ENCODE measurements at regions not wholly inside any gene's neighbourhood (a gene's known extent, or its start where the extent isn't known, plus 50 kb on each side); places are given as distances from the start of the nearest gene placed in this dataset.

GRCh38 chr12:73719223-73719622, 818.4 kb upstream of the ATXN7L3B start:
- H3K4me3 ChIP-seq (ENCODE audit: low read length in 3 of 3): no peak overlapping the region
- H3K4me1 ChIP-seq (ENCODE audit: control insufficient read depth in 2 of 3, insufficient read depth in 2 of 3, low read depth in 1 of 3, low read length in 3 of 3): no peaks in the 10 kb centered on the region
- TF ChIP-seq CTCF (IDR thresholded peaks at IDR 0.05; ENCODE audit: borderline replicate concordance, extremely low read depth, insufficient read depth): no peak
- no peak for FAIRE-seq
- intact Hi-C loops (cut with DNase I): no loop called here
- H3K27ac ChIP-seq (ENCODE audit: low read depth in 2 of 2, low read length in 2 of 2): no peak overlapping the region
- no peaks in the 10 kb centered on the region for H3K27me3 ChIP-seq (ENCODE audit: control insufficient read depth, insufficient read depth, low read length)
- H3K36me3 ChIP-seq (ENCODE audit: control insufficient read depth in 2 of 3, insufficient read depth in 3 of 3, low read length in 3 of 3): no peaks in the 10 kb centered on the region
- H3K9me3 ChIP-seq (ENCODE audit: control insufficient read depth in 2 of 3, insufficient read depth in 1 of 3, low read length in 3 of 3): no peaks in the 10 kb centered on the region
- no peak overlapping the region for H3K9ac ChIP-seq (ENCODE audit: low read length in 3 of 3)
- no peak for DNase-seq

- Histone ChIP-seq H3K4me3 (ENCODE audit: low read length in 3 of 3) (no peak overlapping the region), H3K27me3 (ENCODE audit: control insufficient read depth, insufficient read depth, low read length) (no peaks in the 10 kb centered on the region), H3K27ac (ENCODE audit: low read depth in 2 of 2, low read length in 2 of 2) (no peak overlapping the region), H3K4me1 (ENCODE audit: control insufficient read depth in 2 of 3, insufficient read depth in 2 of 3, low read depth in 1 of 3, low read length in 3 of 3) (peaks cover 0 to 2% (median 0%) of the 10 kb centered on the region in 3 donors), H3K36me3 (ENCODE audit: control insufficient read depth in 2 of 3, insufficient read depth in 3 of 3, low read length in 3 of 3) (no peaks in the 10 kb centered on the region), H3K9me3 (ENCODE audit: control insufficient read depth in 2 of 3, insufficient read depth in 1 of 3, low read length in 3 of 3) (no peaks in the 10 kb centered on the region), H3K9ac (ENCODE audit: low read length in 3 of 3) (no peak overlapping the region)
- no peak for TF ChIP-seq CTCF (IDR thresholded peaks at IDR 0.05; ENCODE audit: borderline replicate concordance, extremely low read depth, insufficient read depth)
- intact Hi-C loops (cut with DNase I): no loop called here
- no peak for DNase-seq
- FAIRE-seq: no peak
Measured at GRCh38 chr12:73726881-73727280, 810.8 kb upstream of the ATXN7L3B start.

GRCh38 chr12:73731658-73732057, 806.0 kb upstream of the ATXN7L3B start:
- Histone ChIP-seq H3K4me1 (ENCODE audit: control insufficient read depth in 2 of 3, insufficient read depth in 2 of 3, low read depth in 1 of 3, low read length in 3 of 3) (peaks cover 0 to 2% (median 0%) of the 10 kb centered on the region in 3 donors), H3K9ac (ENCODE audit: low read length in 3 of 3) (no peak overlapping the region), H3K9me3 (ENCODE audit: control insufficient read depth in 2 of 3, insufficient read depth in 1 of 3, low read length in 3 of 3) (no peaks in the 10 kb centered on the region), H3K36me3 (ENCODE audit: control insufficient read depth in 2 of 3, insufficient read depth in 3 of 3, low read length in 3 of 3) (no peaks in the 10 kb centered on the region), H3K27me3 (ENCODE audit: control insufficient read depth, insufficient read depth, low read length) (no peaks in the 10 kb centered on the region), H3K27ac (ENCODE audit: low read depth in 2 of 2, low read length in 2 of 2) (no peak overlapping the region), H3K4me3 (ENCODE audit: low read length in 3 of 3) (no peak overlapping the region)
- DNase-seq (no peak), FAIRE-seq (no peak)
- intact Hi-C loops (cut with DNase I): no loop called here
- no peak for TF ChIP-seq CTCF (IDR thresholded peaks at IDR 0.05; ENCODE audit: borderline replicate concordance, extremely low read depth, insufficient read depth)

GRCh38 chr12:73769337-73769736, 768.3 kb upstream of the ATXN7L3B start:
- no peak for TF ChIP-seq CTCF (IDR thresholded peaks at IDR 0.05; ENCODE audit: borderline replicate concordance, extremely low read depth, insufficient read depth)
- Histone ChIP-seq H3K9ac (ENCODE audit: low read length in 3 of 3) (no peak overlapping the region), H3K27ac (ENCODE audit: low read depth in 2 of 2, low read length in 2 of 2) (no peak overlapping the region), H3K27me3 (ENCODE audit: control insufficient read depth, insufficient read depth, low read length) (no peaks in the 10 kb centered on the region), H3K4me1 (ENCODE audit: control insufficient read depth in 2 of 3, insufficient read depth in 2 of 3, low read depth in 1 of 3, low read length in 3 of 3) (no peaks in the 10 kb centered on the region), H3K36me3 (ENCODE audit: control insufficient read depth in 2 of 3, insufficient read depth in 3 of 3, low read length in 3 of 3) (no peaks in the 10 kb centered on the region), H3K9me3 (ENCODE audit: control insufficient read depth in 2 of 3, insufficient read depth in 1 of 3, low read length in 3 of 3) (peaks cover 0 to 15% (median 0%) of the 10 kb centered on the region in 3 donors), H3K4me3 (ENCODE audit: low read length in 3 of 3) (no peak overlapping the region)
- intact Hi-C loops (cut with DNase I): no loop called here
- FAIRE-seq (no peak), DNase-seq (peak in 2 of 5 donors; percentile 1 to 3)

Measured in kidney (tissue), 13 donors.